ENCODE measurements at regions not wholly inside any gene's neighbourhood (a gene's known extent, or its start where the extent isn't known, plus 50 kb on each side); places are given as distances from the start of the nearest gene placed in this dataset.

DNA sequence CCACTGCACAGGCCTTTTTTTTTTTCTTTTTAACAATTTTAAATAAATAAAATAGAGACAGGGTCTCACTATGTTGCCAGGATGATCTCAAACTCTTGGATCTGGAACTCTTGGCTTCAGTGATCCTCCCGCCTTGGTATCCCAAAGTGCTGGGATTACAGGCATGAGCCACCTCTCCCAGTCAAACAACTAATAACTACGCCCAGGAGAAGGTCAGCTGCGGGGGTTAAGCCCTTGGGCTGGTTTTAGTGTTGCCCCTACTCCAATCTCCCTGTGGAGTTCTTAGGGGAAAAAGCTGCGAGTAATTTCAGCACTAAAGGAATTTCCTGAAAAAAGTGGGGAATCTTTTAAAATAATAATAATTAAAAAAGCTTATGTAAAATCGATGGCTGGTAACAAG, 96.4 kb upstream of the XPO1 start:
- TF ChIP-seq, protein P1, sequence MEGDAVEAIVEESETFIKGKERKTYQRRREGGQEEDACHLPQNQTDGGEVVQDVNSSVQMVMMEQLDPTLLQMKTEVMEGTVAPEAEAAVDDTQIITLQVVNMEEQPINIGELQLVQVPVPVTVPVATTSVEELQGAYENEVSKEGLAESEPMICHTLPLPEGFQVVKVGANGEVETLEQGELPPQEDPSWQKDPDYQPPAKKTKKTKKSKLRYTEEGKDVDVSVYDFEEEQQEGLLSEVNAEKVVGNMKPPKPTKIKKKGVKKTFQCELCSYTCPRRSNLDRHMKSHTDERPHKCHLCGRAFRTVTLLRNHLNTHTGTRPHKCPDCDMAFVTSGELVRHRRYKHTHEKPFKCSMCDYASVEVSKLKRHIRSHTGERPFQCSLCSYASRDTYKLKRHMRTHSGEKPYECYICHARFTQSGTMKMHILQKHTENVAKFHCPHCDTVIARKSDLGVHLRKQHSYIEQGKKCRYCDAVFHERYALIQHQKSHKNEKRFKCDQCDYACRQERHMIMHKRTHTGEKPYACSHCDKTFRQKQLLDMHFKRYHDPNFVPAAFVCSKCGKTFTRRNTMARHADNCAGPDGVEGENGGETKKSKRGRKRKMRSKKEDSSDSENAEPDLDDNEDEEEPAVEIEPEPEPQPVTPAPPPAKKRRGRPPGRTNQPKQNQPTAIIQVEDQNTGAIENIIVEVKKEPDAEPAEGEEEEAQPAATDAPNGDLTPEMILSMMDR (IDR thresholded peaks at IDR 0.05), result no peak
- TF ChIP-seq POLR2AphosphoS5 (IDR thresholded peaks at IDR 0.05), result no peak

Measured in breast epithelium (tissue), 3 donors.